Stimulated activated memory B cell treated with anti-CD40 and anti-IgM and Interleukin-4, amounts not matched to agents 10 μg/mL and 1 μg/mL and 100 μg/mL, for 72 hours (primary cell): ENCODE measurements at regions not wholly inside any gene's neighbourhood (a gene's known extent, or its start where the extent isn't known, plus 50 kb on each side); places are given as distances from the start of the nearest gene placed in this dataset.
A peak's percentile ranks its signal among the peaks of the same experiment; 100 is the strongest.

Experiments used
- ATAC-seq: fragments of 150-1000 bp; cut with Tn5 transposase; 2 replicates; pipeline ENCODE4 v1.10.0; 2021
- H3K27ac Mint-ChIP-seq: one replicate; pipeline ENCODE4 v1.8.0; 2022; ENCODE audit warnings: mild to moderate bottlenecking, mixed read lengths
- H3K27me3 Mint-ChIP-seq: one replicate; pipeline ENCODE4 v1.8.0; 2022; ENCODE audit warnings: mixed read lengths
- H3K36me3 Mint-ChIP-seq: one replicate; pipeline ENCODE4 v1.8.0; 2022; ENCODE audit warnings: mixed read lengths
- H3K4me1 Mint-ChIP-seq: one replicate; pipeline ENCODE4 v1.8.0; 2022; ENCODE audit warnings: mixed read lengths
- H3K4me3 Mint-ChIP-seq: one replicate; pipeline ENCODE4 v1.8.0; 2022; ENCODE audit warnings: mild to moderate bottlenecking, moderate library complexity, mixed read lengths
- H3K9me3 Mint-ChIP-seq: one replicate; pipeline ENCODE4 v1.8.0; 2022; ENCODE audit warnings: mixed read lengths

GRCh38 chr12:132428936-132429601 lies 60.9 kb upstream of the FBRSL1 start:
- Mint-ChIP-seq H3K27ac (peak overlapping the region; percentile 32), H3K4me1 (peaks cover 44% of the 10 kb centered on the region), H3K27me3 (no peaks in the 10 kb centered on the region), H3K9me3 (no peaks in the 10 kb centered on the region), H3K4me3 (no peak overlapping the region), H3K36me3 (no peaks in the 10 kb centered on the region)
- ATAC-seq = no peak

DNA sequence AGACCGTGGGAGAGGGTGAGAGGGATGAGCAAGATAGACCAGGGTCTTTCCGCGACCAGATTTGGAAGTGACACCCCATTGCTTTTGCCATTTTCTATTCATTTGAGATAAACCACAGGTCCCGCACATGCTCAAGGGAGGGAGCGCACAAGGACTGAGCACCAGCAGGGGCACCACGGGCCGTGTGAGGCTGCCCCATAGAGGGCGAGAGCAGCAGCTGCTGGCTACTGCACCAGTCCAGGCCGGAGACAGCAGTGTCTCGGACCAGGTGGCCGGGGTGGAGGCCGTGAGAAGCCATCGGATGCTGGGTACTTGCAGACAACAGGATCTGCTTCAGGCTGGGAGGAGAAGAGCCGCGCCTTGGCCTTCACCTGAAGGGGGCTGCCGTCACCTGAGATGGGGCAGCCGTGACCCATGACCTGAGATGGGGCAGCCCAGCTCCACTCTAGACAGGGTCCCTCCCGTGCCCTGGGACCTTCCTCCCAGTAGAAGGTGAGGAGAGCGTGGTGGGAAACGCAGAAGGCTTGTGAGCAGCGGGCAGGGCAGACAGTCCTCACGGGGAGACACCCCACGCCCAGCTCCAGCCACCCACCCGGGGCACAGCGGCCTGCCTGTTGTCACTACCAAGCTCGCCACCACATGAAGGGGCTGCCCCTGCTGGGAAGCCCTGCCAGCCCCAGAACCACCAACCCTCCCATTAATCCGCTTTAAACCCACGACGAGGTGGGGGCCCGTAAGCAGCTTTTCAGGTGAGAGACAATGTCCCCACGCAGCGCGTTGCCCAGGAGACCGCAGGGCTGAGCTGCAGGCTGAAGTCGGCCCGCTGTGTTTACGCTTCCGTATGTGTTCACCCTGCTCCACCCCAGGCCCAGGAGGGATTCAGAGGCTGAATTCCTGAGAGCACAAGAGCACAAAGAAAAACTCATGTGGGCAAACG lies 61.7 kb upstream of the FBRSL1 start:
- Mint-ChIP-seq H3K4me3 (no peak overlapping the region), H3K4me1 (peaks cover 36% of the 10 kb centered on the region), H3K27me3 (peaks cover 1% of the 10 kb centered on the region), H3K27ac (peak overlapping the region; percentile 32), H3K36me3 (no peaks in the 10 kb centered on the region), H3K9me3 (no peaks in the 10 kb centered on the region)
- ATAC-seq = no peak

- ATAC-seq = no peak
- Mint-ChIP-seq H3K9me3 (no peaks in the 10 kb centered on the region), H3K4me1 (peaks cover 40% of the 10 kb centered on the region), H3K4me3 (no peak overlapping the region), H3K27me3 (peaks cover 11% of the 10 kb centered on the region), H3K27ac (no peak overlapping the region), H3K36me3 (no peaks in the 10 kb centered on the region)
Observed at GRCh38 chr12:132427174-132427768, 62.7 kb upstream of the FBRSL1 start.

DNA sequence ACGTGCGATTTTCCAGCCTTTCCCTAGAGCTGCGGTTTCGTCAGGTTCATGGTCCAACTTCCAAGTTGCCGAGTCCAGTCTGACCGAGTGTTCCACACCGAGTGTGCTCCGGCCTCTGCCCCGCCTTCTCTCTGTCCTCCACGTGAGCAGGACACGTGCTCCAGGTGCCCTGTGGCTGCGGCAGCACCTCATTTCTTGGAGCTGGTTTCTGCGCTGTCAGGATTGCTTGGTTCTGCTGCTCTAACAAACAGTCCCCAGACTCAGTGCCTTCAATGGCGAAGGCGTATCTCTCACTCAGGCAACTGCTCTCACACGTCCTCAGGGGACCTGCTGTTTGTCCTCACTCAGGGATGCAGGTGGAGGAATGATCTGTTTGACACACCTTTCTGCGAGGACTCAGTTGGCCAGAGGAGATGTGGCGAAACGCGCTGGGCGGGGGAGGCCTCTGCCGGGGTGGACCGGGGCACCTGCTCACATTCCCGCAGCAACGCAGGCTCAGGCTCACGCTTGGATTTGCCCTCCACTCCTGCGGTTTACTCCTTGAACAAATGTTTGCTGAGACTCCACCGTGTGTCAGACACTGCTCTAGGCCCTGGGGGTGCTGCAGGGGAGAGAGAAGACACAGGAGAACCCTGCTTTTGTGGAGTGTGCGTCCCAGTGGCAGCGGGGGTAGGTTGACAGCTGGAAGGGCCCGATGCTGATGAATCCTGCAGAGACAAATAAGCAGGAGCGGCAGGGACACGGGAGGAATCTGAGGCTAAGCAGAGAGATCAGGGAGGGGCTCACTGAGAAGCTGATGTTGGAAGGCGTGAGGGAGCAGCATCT lies 63.4 kb upstream of the FBRSL1 start:
- H3K27ac Mint-ChIP-seq = no peak overlapping the region
- H3K36me3 Mint-ChIP-seq = no peaks in the 10 kb centered on the region

DNA sequence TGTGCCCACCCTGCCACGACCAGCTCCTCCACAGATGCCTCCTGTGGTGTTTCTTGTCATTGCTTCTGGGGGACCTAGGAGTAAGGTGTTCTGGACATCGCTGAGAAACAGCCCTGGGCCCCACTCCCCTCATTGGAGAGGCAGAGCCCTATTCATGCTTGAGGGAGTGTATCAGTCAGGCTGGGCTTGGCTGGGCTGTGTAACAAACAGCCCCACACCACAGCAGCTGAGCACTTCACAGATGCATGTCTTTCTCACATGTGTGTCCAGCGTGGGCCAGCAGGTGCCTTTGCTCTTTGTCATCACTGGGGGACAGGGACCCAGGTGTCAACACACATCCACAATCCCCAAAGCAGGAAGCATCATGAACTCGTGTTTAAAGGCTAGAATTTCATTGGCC lies 65.1 kb upstream of the FBRSL1 start:
- H3K27me3 Mint-ChIP-seq = peaks cover 13% of the 10 kb centered on the region
- no peak for ATAC-seq
- no peaks in the 10 kb centered on the region for H3K36me3 Mint-ChIP-seq
- no peaks in the 10 kb centered on the region for H3K9me3 Mint-ChIP-seq
- no peak overlapping the region for H3K27ac Mint-ChIP-seq
- H3K4me3 Mint-ChIP-seq = no peak overlapping the region
- H3K4me1 Mint-ChIP-seq = peaks cover 39% of the 10 kb centered on the region

More for the DNA sequence above, 63.4 kb upstream of the FBRSL1 start:
- Mint-ChIP-seq H3K4me1 (peaks cover 44% of the 10 kb centered on the region), H3K27me3 (peaks cover 11% of the 10 kb centered on the region), H3K9me3 (no peaks in the 10 kb centered on the region), H3K4me3 (no peak overlapping the region)
- ATAC-seq = no peak

- no peaks in the 10 kb centered on the region for H3K36me3 Mint-ChIP-seq
- no peak for ATAC-seq
- H3K9me3 Mint-ChIP-seq = no peaks in the 10 kb centered on the region
- H3K4me3 Mint-ChIP-seq = no peak overlapping the region
- no peak overlapping the region for H3K27ac Mint-ChIP-seq
- H3K27me3 Mint-ChIP-seq = peaks cover 17% of the 10 kb centered on the region
- peaks cover 31% of the 10 kb centered on the region for H3K4me1 Mint-ChIP-seq
Observed at GRCh38 chr12:132423820-132424645, 65.9 kb upstream of the FBRSL1 start.

DNA sequence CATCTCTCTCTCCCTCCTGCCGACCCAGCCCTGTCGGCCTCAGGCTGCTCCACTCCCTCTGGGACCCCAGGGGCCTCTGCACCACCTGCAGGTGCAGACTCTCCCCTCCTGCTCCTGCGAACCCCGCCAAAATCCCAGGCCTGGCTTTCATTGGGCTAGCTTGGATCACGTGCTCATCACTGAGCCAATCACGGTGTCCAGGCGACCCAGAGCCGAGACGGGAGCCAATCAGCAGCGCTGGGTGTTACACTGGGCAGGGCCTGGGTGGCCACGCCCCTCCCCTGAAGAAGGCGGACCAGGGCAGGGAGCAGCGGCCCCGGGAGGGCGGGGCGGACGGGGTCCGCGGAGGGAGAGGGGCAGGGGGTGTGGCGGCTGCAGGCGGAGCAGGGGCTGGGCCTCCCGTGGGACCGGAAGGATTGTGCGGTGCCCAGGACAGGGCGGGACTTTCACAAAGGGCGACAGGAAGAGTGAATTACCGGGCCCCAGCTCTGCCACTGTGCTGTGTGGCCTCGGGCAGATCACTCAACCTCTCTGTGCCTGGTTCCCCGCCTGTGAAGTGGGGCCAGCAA lies 66.6 kb upstream of the FBRSL1 start:
- Mint-ChIP-seq H3K27me3 (peaks cover 23% of the 10 kb centered on the region), H3K4me3 (no peak overlapping the region), H3K36me3 (no peaks in the 10 kb centered on the region), H3K9me3 (no peaks in the 10 kb centered on the region), H3K27ac (peak overlapping the region; percentile 3), H3K4me1 (peaks cover 29% of the 10 kb centered on the region)
- peak; percentile 31 for ATAC-seq

DNA sequence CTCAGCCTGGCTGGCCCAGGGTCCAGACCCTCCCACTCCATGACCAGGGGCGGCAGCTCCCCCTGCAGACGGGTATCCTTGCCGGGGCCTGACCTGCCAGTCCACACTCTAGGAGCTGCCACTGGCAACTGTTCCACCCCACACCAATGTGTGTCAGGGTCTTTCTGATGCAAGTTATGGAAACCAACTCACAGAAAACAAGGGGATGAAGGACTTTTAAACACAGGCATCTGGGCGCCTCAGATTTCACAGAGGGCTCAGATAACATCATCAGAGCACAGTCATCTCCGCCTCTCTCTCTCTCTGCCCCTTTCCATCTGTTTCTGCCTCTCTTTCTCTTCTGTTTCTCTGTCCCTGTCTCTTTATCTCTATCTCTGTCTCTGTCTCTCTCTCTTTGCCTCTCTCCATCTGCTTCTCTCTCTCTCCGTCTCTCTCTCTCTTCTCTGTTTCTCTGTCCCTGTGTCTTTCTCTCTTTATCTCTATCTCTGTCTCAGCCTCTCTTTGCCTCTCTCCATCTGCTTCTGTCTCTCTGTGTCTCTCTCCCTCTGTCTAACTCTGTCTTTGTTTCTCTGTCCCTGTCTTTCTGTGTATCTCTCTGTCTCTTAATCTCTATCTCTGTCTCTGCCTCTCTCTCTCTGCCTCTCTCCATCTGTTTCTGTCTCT lies 67.4 kb upstream of the FBRSL1 start:
- peak overlapping the region; percentile 3 for H3K27ac Mint-ChIP-seq
- peaks cover 25% of the 10 kb centered on the region for H3K4me1 Mint-ChIP-seq
- no peak overlapping the region for H3K4me3 Mint-ChIP-seq
- ATAC-seq = no peak
- H3K9me3 Mint-ChIP-seq = no peaks in the 10 kb centered on the region
- H3K36me3 Mint-ChIP-seq = no peaks in the 10 kb centered on the region
- peaks cover 31% of the 10 kb centered on the region for H3K27me3 Mint-ChIP-seq

DNA sequence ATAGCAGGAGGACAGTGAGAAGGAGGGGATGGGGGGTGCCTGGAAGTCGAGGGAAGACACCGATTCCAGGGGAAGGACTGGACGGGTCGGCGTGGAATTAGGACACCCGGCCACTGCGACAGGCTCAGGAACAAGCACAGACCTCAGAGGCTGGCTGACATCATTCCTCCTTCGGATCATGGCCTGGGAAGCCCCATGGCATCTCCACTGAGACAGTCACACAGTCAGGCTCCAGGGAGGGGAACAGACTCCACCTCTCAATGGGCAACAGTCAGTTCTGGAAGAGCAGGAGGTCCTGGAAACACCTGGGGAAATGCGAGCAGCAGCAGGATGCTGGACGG lies 67.9 kb upstream of the FBRSL1 start:
- Mint-ChIP-seq H3K27me3 (peaks cover 31% of the 10 kb centered on the region), H3K4me1 (peaks cover 25% of the 10 kb centered on the region), H3K27ac (no peak overlapping the region), H3K36me3 (no peaks in the 10 kb centered on the region), H3K9me3 (no peaks in the 10 kb centered on the region), H3K4me3 (no peak overlapping the region)
- no peak for ATAC-seq

DNA sequence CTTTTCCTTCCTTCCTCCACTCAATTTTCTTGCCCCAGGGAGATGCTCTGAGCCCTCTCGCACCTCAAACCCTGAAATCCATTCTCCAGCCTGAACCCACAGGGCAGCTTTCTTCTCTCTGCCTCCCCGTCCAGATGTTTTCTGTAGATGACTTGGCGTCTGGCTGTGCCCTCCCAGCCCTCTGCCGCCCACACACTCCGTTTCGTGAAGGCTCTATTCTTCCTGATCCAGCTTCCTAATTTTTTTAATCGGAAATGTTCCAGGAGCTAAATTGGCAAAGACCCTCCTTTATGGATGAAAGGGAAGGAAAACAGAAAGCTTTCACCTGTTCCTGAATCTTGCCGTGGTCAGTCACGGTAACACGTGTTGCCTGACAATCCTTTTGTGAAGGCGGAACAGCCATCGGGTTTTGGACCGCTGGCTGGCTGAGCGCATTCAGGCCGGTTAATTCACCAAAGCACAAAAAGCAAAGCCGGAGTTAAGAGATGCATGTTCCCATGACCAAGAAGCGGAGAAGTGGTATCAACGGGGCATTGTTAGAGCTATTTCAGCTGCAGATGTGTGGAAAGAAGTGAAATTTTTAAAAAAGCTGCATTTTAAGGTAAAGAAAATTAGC lies 70.2 kb upstream of the FBRSL1 start:
- no peak overlapping the region for H3K4me3 Mint-ChIP-seq
- peaks cover 38% of the 10 kb centered on the region for H3K4me1 Mint-ChIP-seq
- no peaks in the 10 kb centered on the region for H3K36me3 Mint-ChIP-seq
- H3K27ac Mint-ChIP-seq = no peak overlapping the region
- H3K27me3 Mint-ChIP-seq = peaks cover 31% of the 10 kb centered on the region
- no peak for ATAC-seq
- H3K9me3 Mint-ChIP-seq = no peaks in the 10 kb centered on the region

- peaks cover 41% of the 10 kb centered on the region for H3K4me1 Mint-ChIP-seq
- H3K36me3 Mint-ChIP-seq = no peaks in the 10 kb centered on the region
- H3K27ac Mint-ChIP-seq = no peak overlapping the region
- H3K4me3 Mint-ChIP-seq = no peak overlapping the region
- ATAC-seq = no peak
- H3K27me3 Mint-ChIP-seq = peaks cover 31% of the 10 kb centered on the region
- no peaks in the 10 kb centered on the region for H3K9me3 Mint-ChIP-seq
Observed at GRCh38 chr12:132418393-132418925, 71.5 kb upstream of the FBRSL1 start.

DNA sequence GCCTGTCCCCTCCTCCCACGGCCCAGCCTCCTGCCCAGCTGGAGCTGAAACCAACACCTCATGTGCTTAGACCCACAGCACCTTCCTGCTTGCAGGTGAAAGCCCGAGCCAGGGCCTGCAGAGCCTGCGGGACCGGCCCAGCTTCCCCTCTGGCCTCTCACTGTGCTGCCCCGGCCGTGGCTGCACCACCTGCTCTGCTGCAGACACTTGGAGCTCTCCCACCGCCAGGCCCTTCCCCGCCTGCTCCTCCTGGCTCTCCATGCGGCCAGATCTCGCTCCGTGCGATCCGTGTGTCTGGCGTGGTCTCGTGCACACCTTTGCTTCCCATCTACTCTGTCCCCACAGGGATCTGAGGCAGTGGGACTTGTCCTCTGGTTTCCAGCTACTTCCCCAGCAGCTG lies 72.2 kb upstream of the FBRSL1 start:
- Mint-ChIP-seq H3K27me3 (peaks cover 24% of the 10 kb centered on the region), H3K27ac (no peak overlapping the region), H3K4me1 (peaks cover 35% of the 10 kb centered on the region), H3K36me3 (no peaks in the 10 kb centered on the region), H3K4me3 (no peak overlapping the region), H3K9me3 (no peaks in the 10 kb centered on the region)
- no peak for ATAC-seq

DNA sequence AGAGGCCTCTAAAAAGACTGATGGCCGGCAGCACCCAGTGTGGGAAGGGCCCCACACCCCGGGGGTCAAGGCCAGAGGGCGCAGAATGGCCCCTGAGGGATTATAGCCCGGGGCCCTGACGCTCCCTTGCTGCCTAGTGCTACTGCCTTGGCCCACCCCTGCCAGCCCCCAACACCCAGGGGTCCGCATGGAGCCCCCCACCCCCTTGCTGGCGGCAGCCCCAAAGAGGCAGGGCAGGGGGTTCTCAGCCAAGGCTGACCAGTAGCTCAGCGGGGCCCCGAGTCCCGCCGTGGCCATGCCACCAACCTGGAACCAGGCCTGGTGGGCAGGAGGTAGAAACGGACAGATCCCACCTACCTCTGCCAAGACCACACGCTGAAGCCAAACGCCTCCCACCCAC lies 73.1 kb upstream of the FBRSL1 start:
- peaks cover 29% of the 10 kb centered on the region for H3K4me1 Mint-ChIP-seq
- no peaks in the 10 kb centered on the region for H3K9me3 Mint-ChIP-seq
- H3K4me3 Mint-ChIP-seq = no peak overlapping the region

More for the DNA sequence above, 73.1 kb upstream of the FBRSL1 start:
- Mint-ChIP-seq H3K27me3 (peaks cover 20% of the 10 kb centered on the region), H3K27ac (no peak overlapping the region), H3K36me3 (no peaks in the 10 kb centered on the region)
- ATAC-seq = no peak
